Fibroblast of gingiva (primary cell): ENCODE measurements at regions not wholly inside any gene's neighbourhood (a gene's known extent, or its start where the extent isn't known, plus 50 kb on each side); places are given as distances from the start of the nearest gene placed in this dataset.

Experiments
- DNase-seq: peaks from one replicate; pipeline ENCODE4 v3.0.0-alpha.2; 2011; ENCODE audit warnings: low read depth

DNA sequence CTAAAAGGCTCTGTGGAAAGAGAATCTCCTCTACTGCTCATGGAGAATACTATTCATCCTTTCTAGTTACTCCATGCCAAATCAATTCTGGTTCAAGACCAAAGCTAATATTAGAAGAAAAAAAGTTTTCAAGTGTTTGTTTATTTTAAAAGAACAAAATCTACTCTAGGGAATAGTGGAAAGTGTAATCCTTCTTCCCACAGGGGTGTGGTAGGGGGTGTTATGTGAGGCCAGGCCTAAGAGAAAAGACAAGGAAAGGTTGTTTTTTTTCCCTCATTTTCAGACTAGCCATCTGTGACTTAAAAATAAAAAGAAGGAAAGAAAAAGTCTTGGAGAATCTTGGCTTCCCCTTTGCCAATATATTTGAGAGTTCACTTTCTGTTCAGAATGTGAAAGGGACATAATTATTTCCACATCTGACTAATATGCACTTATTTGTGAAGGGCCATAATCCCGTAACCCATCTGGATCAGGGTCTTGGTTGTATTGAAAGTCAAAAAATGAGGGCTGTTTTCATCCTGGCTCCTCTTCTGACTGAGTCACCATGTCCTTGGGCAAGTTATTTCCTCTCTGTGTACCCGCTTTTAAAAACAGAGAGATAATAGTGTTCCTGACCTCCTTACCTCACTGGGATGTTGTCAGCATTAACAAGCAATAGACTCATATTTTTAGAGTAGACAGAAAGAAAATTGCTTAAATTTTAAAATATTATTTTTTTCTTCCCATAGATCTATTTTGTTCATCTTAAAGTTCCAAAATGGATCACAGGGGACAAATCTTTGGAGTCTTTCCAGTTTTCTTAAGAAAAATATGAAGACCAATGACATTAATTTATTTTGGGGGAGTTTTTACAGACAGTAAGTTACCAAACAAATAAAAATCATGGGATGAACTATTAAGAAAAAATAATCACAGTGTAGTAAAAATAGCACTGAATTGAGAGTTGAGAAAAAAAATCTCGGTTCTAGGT, 233.7 kb downstream of the IBTK start:
- DNase-seq = peak; percentile 84

DNA sequence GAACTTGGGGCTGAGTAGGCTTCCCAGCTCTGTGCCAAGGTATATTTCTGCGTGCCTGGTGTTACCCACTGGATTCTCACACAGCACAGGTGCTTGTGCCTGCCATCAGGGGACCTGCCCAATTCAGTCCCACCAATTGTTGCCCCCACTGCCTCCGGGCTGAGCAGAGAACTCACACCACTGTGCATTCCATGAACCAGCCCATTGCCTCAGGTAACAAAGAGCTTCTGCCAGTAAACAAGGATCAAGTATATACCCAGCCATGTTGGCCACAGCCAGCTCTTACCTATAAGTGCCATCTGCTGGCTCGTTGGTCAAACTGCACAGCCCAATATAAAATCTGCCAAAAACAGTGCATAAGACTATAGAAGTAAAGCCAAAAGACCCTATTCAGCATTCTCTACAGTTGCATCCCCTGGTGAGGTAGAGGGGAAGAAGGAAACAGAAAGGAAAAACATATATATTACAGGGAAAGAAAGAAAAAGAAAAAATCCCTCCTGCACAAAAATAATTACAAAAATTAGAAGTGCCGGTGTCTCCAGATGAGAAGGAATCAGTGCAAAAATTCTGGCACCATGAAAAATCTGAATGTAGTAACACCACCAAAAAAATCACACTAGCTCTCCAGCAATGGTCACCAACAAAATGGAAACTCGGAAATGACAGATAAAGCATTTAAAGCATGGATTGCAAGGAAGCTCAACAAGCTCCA, 241.4 kb downstream of the IBTK start:
- DNase-seq = peak; percentile 48

DNA sequence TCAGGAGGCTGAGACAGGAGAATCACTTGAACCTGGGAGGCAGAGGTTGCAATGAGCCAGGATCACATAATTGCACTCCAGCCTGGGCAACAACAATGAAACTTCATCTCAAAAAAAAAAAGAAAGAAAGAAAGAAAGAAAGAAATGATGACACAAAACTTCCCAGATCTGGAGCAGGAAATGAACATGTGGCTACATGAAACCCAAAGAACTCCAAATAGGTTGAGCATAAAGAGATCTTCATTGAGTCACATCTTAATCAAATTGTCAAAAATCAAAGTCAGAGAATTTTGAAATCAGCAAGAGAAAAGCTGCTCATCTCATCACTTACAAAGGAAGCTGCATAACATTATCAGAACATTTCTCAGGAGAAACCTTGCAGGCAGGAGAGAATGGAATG, 247.0 kb downstream of the IBTK start:
- no peak for DNase-seq

DNA sequence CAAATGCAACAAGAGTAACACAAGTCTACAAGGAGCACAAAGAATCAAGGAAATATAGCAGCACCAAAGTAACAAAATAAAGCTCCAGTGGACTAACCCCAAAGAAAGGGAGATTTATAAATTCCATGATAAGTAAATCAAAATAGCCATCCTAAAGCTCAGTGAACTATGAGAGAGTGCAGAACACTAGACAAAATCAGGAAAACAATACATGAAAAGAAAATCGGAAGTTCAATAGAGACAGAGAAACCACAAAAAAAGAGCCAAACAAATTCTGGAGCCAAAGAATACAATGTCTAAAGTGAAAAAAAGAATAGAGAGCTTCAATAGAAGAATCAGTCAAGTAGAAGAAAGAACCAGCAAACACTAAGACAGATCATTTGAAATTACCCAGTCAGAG, 247.3 kb upstream of the TENT5A start:
- no peak for DNase-seq

DNA sequence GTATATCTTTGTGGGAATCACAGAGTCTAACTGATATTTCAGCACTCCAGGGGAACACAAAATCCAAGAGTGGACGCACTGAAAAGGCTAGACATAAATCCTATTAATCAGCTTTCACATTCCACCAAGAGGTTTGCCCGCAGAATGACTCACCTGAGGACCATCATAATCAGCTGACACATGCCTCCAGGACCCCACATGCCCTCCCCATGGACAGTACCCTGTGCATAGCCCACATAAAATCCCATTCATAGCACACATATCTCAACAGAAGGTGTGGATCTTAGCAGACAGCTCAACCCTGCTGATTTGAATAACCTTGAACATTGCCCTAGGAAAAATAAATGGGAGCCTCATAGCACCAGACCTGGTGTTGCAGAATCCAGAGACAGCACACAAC, 246.8 kb upstream of the TENT5A start:
- DNase-seq = no peak

DNA sequence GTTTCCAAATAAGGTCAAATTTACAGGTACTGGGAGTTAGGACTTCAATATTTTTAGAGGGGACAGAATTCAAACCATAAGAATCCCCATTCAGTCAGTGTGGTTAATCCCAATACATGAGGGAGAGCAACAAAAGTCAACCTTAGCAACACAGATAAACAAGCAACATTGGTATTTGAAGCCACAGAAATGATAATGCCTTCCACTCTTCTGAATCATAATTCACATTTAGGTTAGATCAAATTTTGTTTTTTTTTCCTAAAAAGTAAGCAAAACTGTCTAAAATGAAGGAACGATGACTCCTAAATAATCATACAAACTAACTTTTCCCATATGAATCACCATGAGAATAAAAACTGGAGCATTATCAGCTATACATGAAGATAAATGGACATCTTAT, 246.0 kb upstream of the TENT5A start:
- DNase-seq = peak; percentile 80

DNA sequence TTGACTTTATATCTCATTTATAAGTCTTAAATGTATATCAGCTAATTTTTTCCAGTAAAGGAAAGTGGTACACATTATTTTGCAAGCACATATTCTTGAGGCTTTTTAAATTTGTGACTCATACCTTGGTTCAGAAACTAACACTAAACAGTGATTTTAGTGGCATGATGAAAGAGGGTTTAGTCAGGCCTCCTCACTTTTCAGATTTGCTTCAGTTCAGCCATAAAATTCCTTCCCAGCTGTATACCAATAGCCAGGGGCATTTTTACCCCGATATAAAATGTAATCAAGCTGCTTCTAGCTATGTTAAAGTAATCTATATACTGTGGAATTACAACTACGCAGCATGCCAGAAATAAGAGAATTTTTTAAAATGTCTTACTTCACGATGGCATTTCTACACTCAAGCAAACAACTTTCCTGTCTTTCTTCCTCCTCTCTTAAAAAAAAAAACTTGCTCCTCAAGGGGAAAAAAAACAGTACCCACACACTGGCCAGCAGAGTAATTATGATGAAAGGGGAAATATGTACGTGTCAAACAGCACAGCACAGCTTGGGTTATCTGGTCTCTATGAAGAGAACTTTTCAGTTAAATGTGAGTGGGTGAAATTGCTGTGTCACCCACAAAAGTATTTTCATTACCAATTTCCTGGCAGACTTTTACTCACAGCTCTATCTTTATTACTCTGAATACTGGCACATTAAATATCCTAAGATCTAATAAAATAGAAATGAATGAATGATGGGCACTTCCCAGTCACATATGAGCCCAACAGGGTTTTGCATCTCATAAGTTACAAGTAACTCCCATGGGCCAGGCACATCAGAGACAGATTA, 244.8 kb upstream of the TENT5A start:
- DNase-seq = peak; percentile 89

DNA sequence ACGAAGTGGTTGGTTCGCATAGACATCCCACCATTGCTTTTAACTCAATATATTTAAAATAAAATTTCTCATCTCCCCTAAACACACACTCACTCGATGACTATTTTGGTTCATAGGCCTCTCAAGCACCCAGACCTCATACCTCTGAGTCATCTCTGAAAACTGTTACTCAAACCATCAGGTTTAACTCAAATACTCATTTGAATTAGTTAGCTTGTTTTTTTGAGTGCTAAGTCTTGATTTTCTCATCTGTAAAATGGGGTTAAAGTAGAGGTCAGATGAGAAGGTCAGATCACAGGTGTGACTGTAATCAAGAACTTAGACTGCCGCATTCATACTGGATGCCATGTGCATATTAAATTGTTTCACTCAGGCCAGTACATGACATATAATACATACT, 243.9 kb upstream of the TENT5A start:
- peak; percentile 62 for DNase-seq

DNA sequence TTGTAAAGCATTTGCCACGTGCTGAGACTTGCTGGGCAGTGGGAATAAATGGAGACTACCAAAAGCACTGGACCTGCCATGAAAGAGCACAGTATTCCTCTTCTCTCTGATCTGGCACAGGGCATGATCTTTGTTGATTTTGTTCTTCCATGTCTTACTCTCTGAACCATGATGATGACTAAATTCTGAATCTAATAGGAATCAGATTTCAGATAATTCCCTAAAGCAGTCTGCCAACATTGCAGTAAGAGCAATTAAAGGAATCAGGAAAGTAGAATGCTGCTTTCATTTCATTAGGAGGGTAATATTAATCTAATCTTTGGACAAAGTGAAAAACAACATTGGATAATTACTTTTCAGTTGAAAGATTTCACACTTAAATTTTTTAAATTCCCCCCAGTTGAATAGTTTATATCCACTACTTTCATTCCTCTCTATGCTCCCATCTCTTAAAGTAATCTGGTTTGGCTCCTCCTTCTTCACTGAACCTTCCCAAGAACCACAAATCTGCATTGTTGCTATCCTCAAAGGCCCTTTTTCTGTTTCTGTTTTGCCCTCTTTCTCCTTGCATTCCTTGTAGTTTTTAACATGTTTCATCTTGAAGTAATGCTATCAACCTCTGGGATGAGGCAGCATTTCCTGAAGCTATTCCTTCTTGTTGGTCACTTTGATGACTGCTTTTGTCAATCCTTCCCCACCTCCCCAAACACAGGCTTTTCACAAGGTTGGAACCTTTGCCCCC, 243.2 kb upstream of the TENT5A start:
- peak; percentile 56 for DNase-seq

DNA sequence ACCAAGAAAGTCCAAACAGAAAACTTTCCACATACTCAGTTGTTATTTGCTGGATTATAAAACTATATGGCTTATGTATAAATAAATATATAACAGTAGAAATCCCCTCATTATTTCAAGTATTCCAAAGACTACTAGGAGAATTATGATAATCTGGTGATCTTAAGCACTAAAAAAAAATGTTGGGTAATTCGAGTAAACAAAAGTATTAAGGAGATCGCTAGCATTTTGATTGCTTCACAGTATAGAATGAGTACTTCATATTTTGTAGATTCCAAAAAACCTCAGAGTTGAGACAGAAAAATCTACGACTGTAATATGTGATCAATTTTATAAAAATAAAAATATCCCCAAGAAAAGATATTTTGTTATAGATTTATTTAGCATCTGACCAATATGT, 236.4 kb upstream of the TENT5A start:
- no peak for DNase-seq

DNA sequence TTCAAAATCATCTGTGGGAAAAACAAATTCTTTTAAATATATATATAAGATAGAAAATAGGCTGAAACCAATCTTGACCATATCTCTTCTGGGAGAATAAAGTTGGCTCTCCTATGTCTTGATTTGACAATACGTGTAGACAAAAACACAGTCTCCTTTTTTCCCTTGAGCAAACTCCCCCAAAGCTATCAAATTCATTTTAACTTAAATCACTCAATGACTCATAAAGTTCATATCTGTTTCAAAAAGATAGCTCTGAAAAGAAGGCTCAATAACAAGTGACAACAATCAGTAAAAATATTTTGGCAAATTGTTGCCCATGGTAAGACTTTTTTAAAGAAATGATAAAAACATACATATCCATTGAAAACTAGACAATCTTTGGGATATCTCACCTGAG, 236.0 kb upstream of the TENT5A start:
- no peak for DNase-seq

DNA sequence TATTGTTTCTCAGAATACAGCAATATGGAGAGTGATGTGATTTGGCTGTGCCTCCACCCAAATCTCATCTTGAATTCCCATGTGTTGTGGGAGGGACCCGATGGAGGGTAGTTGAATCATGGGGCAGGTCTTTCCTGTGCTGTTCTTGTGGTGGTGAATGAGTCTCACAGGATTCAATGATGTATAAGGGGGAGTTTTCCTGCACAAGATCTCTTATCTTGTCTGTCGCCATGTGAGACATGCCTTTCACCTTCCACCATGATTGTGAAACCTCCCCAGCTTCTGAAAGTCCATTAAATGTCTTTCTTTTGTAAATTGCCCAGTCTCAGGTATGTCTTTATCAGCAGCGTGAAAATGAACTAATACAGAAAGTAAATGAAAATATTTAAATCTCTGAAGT, 234.8 kb upstream of the TENT5A start:
- no peak for DNase-seq

DNA sequence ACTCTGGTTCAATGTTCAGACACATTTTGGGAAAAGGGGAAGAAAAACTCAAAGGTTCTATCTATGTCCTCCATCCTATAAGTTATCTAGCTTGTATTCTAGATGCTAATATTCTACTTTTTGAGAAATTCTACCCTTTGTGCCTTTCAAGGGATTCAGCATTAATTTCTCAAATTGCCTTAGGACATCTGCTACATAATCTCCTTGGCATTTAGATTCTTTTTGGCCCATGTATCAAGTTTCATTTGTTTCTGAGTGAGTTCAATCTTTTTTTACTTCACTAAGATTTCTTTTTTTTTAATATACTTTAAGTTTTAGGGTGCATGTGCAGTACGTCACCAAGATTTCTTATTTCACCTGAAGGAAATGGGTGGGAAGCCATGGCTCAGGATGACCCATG, 232.7 kb upstream of the TENT5A start:
- DNase-seq = peak; percentile 42

DNA sequence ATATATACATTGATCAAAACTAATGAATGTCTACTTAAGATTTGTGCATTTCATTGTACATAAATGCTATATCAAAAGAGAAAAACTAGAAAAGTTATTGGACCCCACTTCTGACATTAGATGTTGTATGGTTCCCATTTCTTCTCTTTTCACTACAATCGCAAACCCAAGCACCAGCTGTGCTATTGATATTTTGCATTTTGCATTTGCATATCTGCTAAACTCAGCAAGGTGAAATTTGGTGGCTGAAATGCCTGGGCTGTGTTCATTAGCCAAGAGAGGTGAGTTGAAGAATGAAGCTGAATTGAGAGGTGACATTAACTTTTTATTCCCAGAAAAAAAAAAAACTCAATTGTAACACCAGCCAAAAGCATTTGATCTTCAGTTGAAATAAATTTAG, 232.1 kb upstream of the TENT5A start:
- DNase-seq = no peak

DNA sequence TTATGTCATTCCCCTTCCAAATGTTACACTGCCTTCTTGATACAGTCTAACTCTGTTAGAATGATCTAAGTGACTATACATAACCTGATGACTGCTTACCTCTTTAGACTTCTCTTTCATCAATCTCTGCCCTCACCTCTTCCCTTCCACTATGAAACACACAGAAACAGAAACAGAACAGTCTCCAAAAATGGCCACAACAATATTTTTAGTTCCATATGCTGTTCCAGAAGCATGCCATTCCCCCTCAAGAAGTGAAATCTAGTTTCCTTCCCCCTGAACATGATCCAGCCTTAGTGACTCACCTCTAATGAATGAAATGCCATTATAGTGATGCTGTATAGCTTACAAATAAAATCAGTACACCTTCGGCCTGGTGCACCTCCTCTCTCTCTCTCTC, 229.3 kb upstream of the TENT5A start:
- DNase-seq = peak; percentile 55

DNA sequence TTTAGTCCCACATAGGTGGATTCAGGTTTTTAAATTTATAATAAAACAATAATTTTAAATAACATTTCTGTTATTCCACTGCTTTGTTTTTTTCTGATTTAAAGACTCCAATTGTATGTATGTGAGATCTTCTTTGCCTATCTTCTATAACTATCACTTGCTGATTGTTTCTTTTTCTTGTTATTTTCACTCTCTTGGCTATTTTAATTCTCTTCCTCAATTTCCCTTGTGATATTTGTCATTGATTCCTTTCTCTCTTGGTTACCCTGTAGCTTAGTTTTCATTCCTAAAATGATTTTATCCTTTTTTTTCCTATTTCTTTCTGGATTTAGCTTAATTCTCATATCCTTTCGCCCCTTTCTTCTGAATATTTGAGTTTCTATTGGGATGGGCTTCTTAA, 227.3 kb upstream of the TENT5A start:
- no peak for DNase-seq

DNA sequence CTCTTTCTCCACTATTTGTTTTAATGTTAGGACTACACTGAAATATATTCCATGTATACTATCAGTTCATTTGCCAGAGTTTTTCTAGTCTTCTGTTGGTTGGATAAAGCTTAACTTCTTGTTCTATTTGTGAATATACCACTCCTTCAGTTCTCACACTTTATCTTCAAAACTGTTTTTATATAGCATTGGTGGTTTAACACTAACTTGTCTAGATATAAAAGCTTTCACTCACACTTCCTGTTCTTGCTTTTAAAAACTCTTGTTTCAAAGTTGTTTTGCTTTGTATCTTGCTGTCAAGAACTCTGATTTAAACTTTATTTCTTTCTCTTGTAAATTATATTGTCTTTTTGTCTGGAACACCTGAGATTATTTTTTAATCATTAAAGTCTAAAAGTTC, 226.8 kb upstream of the TENT5A start:
- no peak for DNase-seq

DNA sequence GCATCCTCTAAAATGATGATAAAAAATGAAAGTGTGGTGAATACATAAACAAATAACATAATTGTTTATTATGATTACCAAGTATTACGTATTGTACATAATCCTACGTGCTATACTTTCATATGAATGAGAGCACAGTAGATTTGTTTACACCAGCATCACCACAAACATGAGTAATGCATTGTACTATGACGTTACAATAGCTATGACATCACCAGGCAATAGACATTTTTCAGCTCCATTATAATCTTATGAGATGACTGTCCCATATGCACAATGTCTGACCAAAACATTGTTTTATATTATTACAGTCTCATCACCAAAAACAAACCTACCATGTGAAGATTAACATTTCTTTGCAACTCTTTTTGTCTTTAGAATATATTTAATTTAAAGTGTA, 225.7 kb upstream of the TENT5A start:
- no peak for DNase-seq

DNA sequence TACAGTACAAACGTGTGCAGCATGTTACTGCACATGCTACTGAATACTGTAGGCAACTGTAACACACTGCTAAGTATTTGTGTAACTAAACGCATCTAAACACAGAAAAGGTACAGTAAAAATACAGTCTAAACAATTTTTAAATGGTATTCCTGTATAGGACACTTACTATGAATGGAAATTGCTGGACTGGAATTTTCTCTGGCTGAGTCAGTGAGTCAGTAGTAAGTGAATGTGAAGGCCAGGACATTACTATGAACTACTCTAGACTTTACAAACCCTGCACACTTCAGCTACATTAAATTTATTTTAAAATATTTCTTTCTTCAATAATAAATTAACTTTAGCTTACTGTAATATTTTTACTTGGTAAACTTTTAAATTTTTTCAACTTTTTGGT, 225.0 kb upstream of the TENT5A start:
- DNase-seq = no peak

DNA sequence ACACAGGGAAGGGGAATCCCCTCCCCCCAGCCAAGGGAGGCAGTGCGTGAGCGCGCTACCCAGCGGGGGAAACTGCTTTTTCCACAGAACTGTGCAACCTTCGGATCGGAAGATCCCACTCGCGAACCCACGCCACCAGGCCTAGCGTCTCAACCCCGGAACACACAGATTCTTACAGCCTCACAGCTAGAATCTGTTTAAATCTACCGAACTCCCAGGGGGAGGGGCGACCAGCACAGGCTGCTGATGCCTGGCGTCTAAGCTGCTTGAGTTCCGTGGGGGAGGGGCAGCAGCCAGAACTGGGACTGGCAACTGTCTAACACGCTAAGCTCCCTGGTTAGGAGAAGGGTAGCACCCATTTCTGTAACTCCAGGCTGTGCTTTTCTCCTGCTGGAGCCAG, 217.3 kb upstream of the TENT5A start:
- no peak for DNase-seq

DNA sequence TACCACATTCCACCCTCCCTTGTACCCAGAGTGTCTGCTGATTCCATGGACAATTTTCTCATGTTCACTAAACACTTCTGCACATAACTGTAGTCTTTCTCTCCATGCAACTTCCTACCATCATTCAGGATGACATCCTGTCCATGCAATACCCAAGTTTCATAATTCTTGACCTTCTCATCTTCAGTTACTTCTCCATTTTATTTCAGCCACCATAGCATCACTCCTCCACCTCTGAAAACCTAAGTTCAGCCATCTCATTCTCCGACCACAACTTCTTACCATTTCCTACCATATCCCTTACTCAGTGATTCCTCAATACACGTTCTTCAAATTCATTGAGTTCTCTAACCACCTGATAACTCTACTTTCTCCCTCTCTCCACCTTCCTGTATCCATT, 216.5 kb upstream of the TENT5A start:
- no peak for DNase-seq

DNA sequence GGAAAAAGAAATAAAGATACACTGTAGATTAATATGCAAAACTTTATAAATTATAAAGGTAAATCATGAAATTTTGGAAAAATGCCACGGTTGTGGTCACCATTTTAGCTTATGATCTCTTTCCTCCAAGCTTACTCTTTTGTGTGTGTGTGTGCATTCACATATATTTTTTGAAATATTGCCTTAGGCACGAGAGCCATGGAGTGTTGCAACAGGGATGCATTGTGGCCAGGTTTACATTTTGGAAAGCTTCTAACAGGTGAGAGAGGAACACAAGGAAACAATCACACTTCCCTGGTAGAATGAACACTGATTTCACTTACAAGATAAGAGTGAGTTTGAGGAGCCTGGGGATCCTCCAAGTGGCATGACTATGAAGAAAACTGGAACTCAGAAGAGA, 214.5 kb upstream of the TENT5A start:
- DNase-seq = no peak
